SW480 (cell line): ENCODE measurements at regions not wholly inside any gene's neighbourhood (a gene's known extent, or its start where the extent isn't known, plus 50 kb on each side); places are given as distances from the start of the nearest gene placed in this dataset.

ENCODE experiments used
- DNase-seq: peaks from one replicate; pipeline ENCODE4 v3.0.0-alpha.2; 2016; ENCODE audit warnings: low spot score

GRCh38 chr2:172231508-172231907, 128.8 kb upstream of the DLX2 start:
- DNase-seq = no peak

GRCh38 chr2:172232708-172233396, 130.2 kb upstream of the DLX2 start:
- DNase-seq = no peak

GRCh38 chr2:172233987-172234715, 131.5 kb upstream of the DLX2 start:
- no peak for DNase-seq

GRCh38 chr2:172234716-172235691, 132.3 kb upstream of the DLX2 start:
- DNase-seq = peak; percentile 78

GRCh38 chr2:172239944-172240590, 137.4 kb upstream of the DLX2 start:
- no peak for DNase-seq

- no peak for DNase-seq
Measured at GRCh38 chr2:172241222-172241621, 138.5 kb upstream of the DLX2 start.

- no peak for DNase-seq
Measured at GRCh38 chr2:172242471-172242870, 139.8 kb upstream of the DLX2 start.

- DNase-seq = no peak
Measured at GRCh38 chr2:172242961-172243360, 140.3 kb upstream of the DLX2 start.

- DNase-seq = no peak
Measured at GRCh38 chr2:172244419-172245130, 141.9 kb upstream of the DLX2 start.

- DNase-seq = peak; percentile 72
Measured at GRCh38 chr2:172246649-172247048, 143.9 kb upstream of the DLX2 start.

- no peak for DNase-seq
Measured at GRCh38 chr2:172247203-172247602, 144.5 kb upstream of the DLX2 start.

GRCh38 chr2:172248381-172248780, 145.7 kb upstream of the DLX2 start:
- no peak for DNase-seq

GRCh38 chr2:172248785-172249187, 146.1 kb upstream of the DLX2 start:
- DNase-seq = peak; percentile 80

GRCh38 chr2:172249334-172249733, 146.6 kb upstream of the DLX2 start:
- peak; percentile 30 for DNase-seq

GRCh38 chr2:172249986-172250385, 147.3 kb upstream of the DLX2 start:
- peak; percentile 36 for DNase-seq

- peak; percentile 65 for DNase-seq
Measured at GRCh38 chr2:172251231-172251630, 148.5 kb upstream of the DLX2 start.

- peak; percentile 97 for DNase-seq
Measured at GRCh38 chr2:172252154-172252553, 149.5 kb upstream of the DLX2 start.

- DNase-seq = peak; percentile 99
Measured at GRCh38 chr2:172253190-172254052, 150.7 kb upstream of the DLX2 start.

- DNase-seq = no peak
Measured at GRCh38 chr2:172256886-172257285, 154.2 kb upstream of the DLX2 start.

GRCh38 chr2:172259827-172260226, 157.1 kb upstream of the DLX2 start:
- DNase-seq = no peak
